Stomach smooth muscle (tissue), 2 donors: ENCODE measurements at regions not wholly inside any gene's neighbourhood (a gene's known extent, or its start where the extent isn't known, plus 50 kb on each side); places are given as distances from the start of the nearest gene placed in this dataset.

ENCODE experiments used
- H3K27ac ChIP-seq: one replicate; pipeline ENCODE4 v1.7.0; 2013; ENCODE audit warnings: mild to moderate bottlenecking, low read length, inconsistent platforms
- H3K27me3 ChIP-seq, 2 donors: one replicate each; pipeline ENCODE4 v1.7.0; 2013; ENCODE audit warnings: low read length in 2 of 2; ENCODE audit not compliant: insufficient read depth in 2 of 2, control insufficient read depth in 1 of 2
- H3K36me3 ChIP-seq, 2 donors: one replicate each; pipeline ENCODE4 v1.7.0; 2013; ENCODE audit warnings: low read length in 2 of 2; ENCODE audit not compliant: control insufficient read depth in 2 of 2, insufficient read depth in 2 of 2
- H3K4me1 ChIP-seq: one replicate; pipeline ENCODE4 v1.7.0; 2013; ENCODE audit warnings: low read length; ENCODE audit not compliant: control insufficient read depth, insufficient read depth
- H3K4me3 ChIP-seq, 2 donors: one replicate each; pipeline ENCODE4 v1.7.0; 2013; ENCODE audit warnings: low read length in 2 of 2
- H3K9ac ChIP-seq, 2 donors: one replicate each; pipeline ENCODE4 v1.7.0; 2013; ENCODE audit warnings: low read length in 2 of 2, mild to moderate bottlenecking in 1 of 2
- H3K9me3 ChIP-seq, 2 donors: one replicate each; pipeline ENCODE4 v1.7.0; 2013; ENCODE audit warnings: low read length in 2 of 2; ENCODE audit not compliant: control insufficient read depth in 2 of 2
- donor health status: healthy.
- donor health status: Pancreatic carcinoma.

- H3K9me3 ChIP-seq, result no peaks in the 10 kb centered on the region
- H3K4me3 ChIP-seq, result no peak overlapping the region
- H3K27me3 ChIP-seq, result peaks cover 0 to 3% of the 10 kb centered on the region in 2 donors
- no peak overlapping the region for H3K9ac ChIP-seq
- no peaks in the 10 kb centered on the region for H3K4me1 ChIP-seq
- H3K36me3 ChIP-seq, result no peaks in the 10 kb centered on the region
- H3K27ac ChIP-seq, result no peak overlapping the region
These were observed 145.9 kb downstream of the CDC5L start for GRCh38 chr6:44533421-44533820.

GRCh38 chr6:44534291-44534690 lies 146.8 kb downstream of the CDC5L start:
- H3K9me3 ChIP-seq, result no peaks in the 10 kb centered on the region
- no peak overlapping the region for H3K27ac ChIP-seq
- H3K9ac ChIP-seq, result no peak overlapping the region
- H3K27me3 ChIP-seq, result no peaks in the 10 kb centered on the region
- no peak overlapping the region for H3K4me3 ChIP-seq
- H3K4me1 ChIP-seq, result no peaks in the 10 kb centered on the region
- no peaks in the 10 kb centered on the region for H3K36me3 ChIP-seq

GRCh38 chr6:44535446-44535845 lies 147.9 kb downstream of the CDC5L start:
- Histone ChIP-seq H3K27me3 (no peaks in the 10 kb centered on the region), H3K4me3 (no peak overlapping the region), H3K27ac (no peak overlapping the region), H3K9me3 (no peaks in the 10 kb centered on the region), H3K4me1 (no peaks in the 10 kb centered on the region), H3K9ac (no peak overlapping the region), H3K36me3 (no peaks in the 10 kb centered on the region)

GRCh38 chr6:44535967-44536366 lies 148.5 kb downstream of the CDC5L start:
- H3K9me3 ChIP-seq, result no peaks in the 10 kb centered on the region
- no peaks in the 10 kb centered on the region for H3K36me3 ChIP-seq
- no peaks in the 10 kb centered on the region for H3K4me1 ChIP-seq
- H3K27me3 ChIP-seq, result no peaks in the 10 kb centered on the region
- H3K9ac ChIP-seq, result no peak overlapping the region
- H3K27ac ChIP-seq, result no peak overlapping the region
- no peak overlapping the region for H3K4me3 ChIP-seq

- H3K4me3 ChIP-seq, result no peak overlapping the region
- H3K36me3 ChIP-seq, result no peaks in the 10 kb centered on the region
- H3K27me3 ChIP-seq, result no peaks in the 10 kb centered on the region
- H3K27ac ChIP-seq, result no peak overlapping the region
- H3K4me1 ChIP-seq, result no peaks in the 10 kb centered on the region
- H3K9me3 ChIP-seq, result no peaks in the 10 kb centered on the region
- no peak overlapping the region for H3K9ac ChIP-seq
These were observed 150.0 kb downstream of the CDC5L start for GRCh38 chr6:44537306-44538049.

DNA sequence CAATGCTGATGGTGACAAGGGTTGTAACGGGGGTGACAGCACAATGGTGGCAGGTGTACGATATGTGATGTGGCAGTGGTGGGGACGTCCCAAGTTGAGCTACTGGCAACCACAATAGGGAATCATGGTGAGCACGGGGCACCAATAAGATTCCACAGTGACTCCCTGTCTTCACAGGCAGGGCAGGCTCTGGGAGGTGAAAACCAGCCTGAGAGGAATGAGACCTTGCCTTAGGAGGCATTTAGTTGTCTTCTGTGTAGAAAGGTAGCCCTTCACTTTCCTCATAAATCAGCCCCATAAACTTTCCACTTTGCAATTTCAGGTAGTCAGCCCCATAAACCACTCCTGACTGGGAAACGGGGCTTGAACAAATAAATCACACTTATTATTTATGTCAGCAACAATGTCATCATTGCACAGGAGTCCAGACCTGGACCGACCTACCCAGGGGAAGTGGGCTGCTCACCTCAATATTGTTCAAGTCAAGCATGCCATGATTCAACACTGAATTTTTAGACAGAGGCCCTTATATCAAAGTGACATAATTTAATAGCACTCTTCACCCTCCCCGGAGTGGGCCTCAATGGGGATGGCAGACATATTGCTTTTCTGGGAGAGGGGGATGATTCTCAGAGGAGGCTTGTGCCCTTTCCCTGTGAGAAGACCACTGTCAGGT lies 150.8 kb downstream of the CDC5L start:
- Histone ChIP-seq H3K9ac (no peak overlapping the region), H3K27ac (no peak overlapping the region), H3K4me1 (no peaks in the 10 kb centered on the region), H3K4me3 (no peak overlapping the region), H3K27me3 (no peaks in the 10 kb centered on the region), H3K36me3 (no peaks in the 10 kb centered on the region), H3K9me3 (no peaks in the 10 kb centered on the region)

- Histone ChIP-seq H3K4me1 (no peaks in the 10 kb centered on the region), H3K4me3 (no peak overlapping the region), H3K9ac (no peak overlapping the region), H3K36me3 (no peaks in the 10 kb centered on the region), H3K27ac (no peak overlapping the region), H3K9me3 (no peaks in the 10 kb centered on the region), H3K27me3 (no peaks in the 10 kb centered on the region)
These were observed 151.3 kb downstream of the CDC5L start for GRCh38 chr6:44538807-44539201.

- Histone ChIP-seq H3K27ac (no peak overlapping the region), H3K9me3 (no peaks in the 10 kb centered on the region), H3K4me3 (no peak overlapping the region), H3K4me1 (no peaks in the 10 kb centered on the region), H3K36me3 (no peaks in the 10 kb centered on the region), H3K9ac (no peak overlapping the region), H3K27me3 (no peaks in the 10 kb centered on the region)
These were observed 152.3 kb downstream of the CDC5L start for GRCh38 chr6:44539701-44540355.

- H3K4me1 ChIP-seq, result no peaks in the 10 kb centered on the region
- no peak overlapping the region for H3K9ac ChIP-seq
- H3K36me3 ChIP-seq, result no peaks in the 10 kb centered on the region
- H3K27ac ChIP-seq, result no peak overlapping the region
- no peaks in the 10 kb centered on the region for H3K9me3 ChIP-seq
- no peaks in the 10 kb centered on the region for H3K27me3 ChIP-seq
- H3K4me3 ChIP-seq, result no peak overlapping the region
These were observed 153.4 kb downstream of the CDC5L start for GRCh38 chr6:44540881-44541280.

DNA sequence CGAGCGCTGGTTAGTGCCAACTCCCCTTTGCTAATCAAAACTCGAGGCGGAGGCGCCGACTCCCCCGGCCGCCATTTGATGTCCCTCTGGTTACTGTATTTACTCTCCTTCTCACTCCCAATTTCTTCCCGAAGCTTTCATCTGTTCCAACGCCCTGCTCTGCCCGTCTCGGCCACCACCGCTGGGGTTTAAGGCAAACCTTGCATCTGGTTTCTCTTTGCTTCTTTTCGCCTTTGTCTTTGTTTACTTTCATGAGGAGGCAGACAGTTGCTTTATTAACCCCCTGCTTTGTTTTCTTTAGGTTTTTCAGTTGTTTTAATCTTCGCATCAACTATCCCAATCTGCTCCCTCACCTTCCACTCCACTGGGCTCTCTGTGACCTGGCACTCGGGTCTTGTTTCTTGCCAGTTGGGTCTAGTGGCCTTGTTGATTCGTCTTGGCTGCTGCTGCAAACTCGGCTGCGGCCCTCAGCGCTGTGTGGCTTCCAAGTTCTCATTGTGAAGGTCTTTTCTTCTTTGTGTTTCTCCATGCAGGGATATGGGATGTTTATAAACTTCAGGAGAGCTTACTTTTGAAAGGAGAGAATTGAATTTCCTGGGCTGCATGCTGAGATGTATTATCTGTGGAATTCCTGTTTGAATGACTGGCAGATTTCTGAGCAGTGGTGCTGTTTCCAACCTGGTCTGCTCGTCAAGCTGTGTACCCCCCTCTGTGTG lies 155.1 kb downstream of the CDC5L start:
- Histone ChIP-seq H3K9me3 (no peaks in the 10 kb centered on the region), H3K27ac (no peak overlapping the region), H3K4me1 (no peaks in the 10 kb centered on the region), H3K36me3 (no peaks in the 10 kb centered on the region), H3K27me3 (no peaks in the 10 kb centered on the region), H3K4me3 (no peak overlapping the region), H3K9ac (no peak overlapping the region)
